ENCODE measurements at regions not wholly inside any gene's neighbourhood (a gene's known extent, or its start where the extent isn't known, plus 50 kb on each side); places are given as distances from the start of the nearest gene placed in this dataset.

GRCh38 chr16:66289051-66289680, 77.3 kb upstream of the CDH5 start:
- Histone ChIP-seq H4K20me1 (ENCODE audit: insufficient read depth) (no peaks in the 10 kb centered on the region), H3K36me3 (ENCODE audit: control insufficient read depth in 1 of 2, insufficient read depth in 2 of 2, low read length in 2 of 2) (no peaks in the 10 kb centered on the region), H3K9me3 (ENCODE audit: control insufficient read depth in 1 of 2, insufficient read depth in 1 of 2, low read depth in 1 of 2, low read length in 2 of 2) (no peaks in the 10 kb centered on the region), H3K79me2 (ENCODE audit: insufficient read depth, low read length) (no peaks in the 10 kb centered on the region), H3K4me1 (ENCODE audit: control insufficient read depth in 1 of 2, insufficient read depth in 2 of 2, low read length in 2 of 2) (no peaks in the 10 kb centered on the region), H3K4me3 (replicated peaks in 1 of 2; ENCODE audit: low read depth in 1 of 2, low read length in 2 of 2) (no peak overlapping the region), H2AFZ (ENCODE audit: low read depth, low read length, poor library complexity, severe bottlenecking) (no peak overlapping the region), H3K9me2 (ENCODE audit: insufficient read depth) (no peaks in the 10 kb centered on the region), H3K4me2 (ENCODE audit: low read length) (no peak overlapping the region), H3K27ac (ENCODE audit: low read depth, low read length) (no peak overlapping the region), H3K9ac (ENCODE audit: low read length) (no peak overlapping the region), H3K27me3 (ENCODE audit: insufficient read depth, low read length) (peaks cover 19% of the 10 kb centered on the region)
- ChIA-PET POLR2A (no interaction called here), RAD21 (ENCODE audit: low non-redundant PET in 1 of 2, low total read pairs in 2 of 2, uncharacterized antibody in 2 of 2, unreplicated experiment in 2 of 2) (no interaction called here), CTCF (no interaction called here)
- ATAC-seq = no peak
- intact Hi-C loops (cut with micrococcal nuclease) = no loop called here
- no TSS peak for BruUV-seq (replicated peaks)
- TF ChIP-seq EGR1 (IDR thresholded peaks at IDR 0.05; ENCODE audit: low read depth) (no peak), TCF7L2 (IDR thresholded peaks at IDR 0.05; ENCODE audit: borderline replicate concordance, extremely low read depth, insufficient read depth, insufficient read length) (no peak), EZH2phosphoT487 (IDR thresholded peaks at IDR 0.05; ENCODE audit: borderline replicate concordance) (no peak), ZFX (IDR thresholded peaks at IDR 0.05) (no peak), EZH2 (IDR thresholded peaks at IDR 0.05) (no peak), ELF1 (IDR thresholded peaks at IDR 0.05; ENCODE audit: borderline replicate concordance, low read depth) (no peak), JUND (IDR thresholded peaks at IDR 0.05) (no peak), POLR2AphosphoS5 (IDR thresholded peaks at IDR 0.05; ENCODE audit: low read depth, low read length) (no peak), YY1 (IDR thresholded peaks at IDR 0.05; ENCODE audit: extremely low read depth, insufficient replicate concordance, low read depth, low read length) (no peak)
- TF ChIP-seq, protein P1, sequence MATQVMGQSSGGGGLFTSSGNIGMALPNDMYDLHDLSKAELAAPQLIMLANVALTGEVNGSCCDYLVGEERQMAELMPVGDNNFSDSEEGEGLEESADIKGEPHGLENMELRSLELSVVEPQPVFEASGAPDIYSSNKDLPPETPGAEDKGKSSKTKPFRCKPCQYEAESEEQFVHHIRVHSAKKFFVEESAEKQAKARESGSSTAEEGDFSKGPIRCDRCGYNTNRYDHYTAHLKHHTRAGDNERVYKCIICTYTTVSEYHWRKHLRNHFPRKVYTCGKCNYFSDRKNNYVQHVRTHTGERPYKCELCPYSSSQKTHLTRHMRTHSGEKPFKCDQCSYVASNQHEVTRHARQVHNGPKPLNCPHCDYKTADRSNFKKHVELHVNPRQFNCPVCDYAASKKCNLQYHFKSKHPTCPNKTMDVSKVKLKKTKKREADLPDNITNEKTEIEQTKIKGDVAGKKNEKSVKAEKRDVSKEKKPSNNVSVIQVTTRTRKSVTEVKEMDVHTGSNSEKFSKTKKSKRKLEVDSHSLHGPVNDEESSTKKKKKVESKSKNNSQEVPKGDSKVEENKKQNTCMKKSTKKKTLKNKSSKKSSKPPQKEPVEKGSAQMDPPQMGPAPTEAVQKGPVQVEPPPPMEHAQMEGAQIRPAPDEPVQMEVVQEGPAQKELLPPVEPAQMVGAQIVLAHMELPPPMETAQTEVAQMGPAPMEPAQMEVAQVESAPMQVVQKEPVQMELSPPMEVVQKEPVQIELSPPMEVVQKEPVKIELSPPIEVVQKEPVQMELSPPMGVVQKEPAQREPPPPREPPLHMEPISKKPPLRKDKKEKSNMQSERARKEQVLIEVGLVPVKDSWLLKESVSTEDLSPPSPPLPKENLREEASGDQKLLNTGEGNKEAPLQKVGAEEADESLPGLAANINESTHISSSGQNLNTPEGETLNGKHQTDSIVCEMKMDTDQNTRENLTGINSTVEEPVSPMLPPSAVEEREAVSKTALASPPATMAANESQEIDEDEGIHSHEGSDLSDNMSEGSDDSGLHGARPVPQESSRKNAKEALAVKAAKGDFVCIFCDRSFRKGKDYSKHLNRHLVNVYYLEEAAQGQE (IDR thresholded peaks at IDR 0.05; ENCODE audit: low read depth) = no peak
- TF ChIP-seq, protein P2, sequence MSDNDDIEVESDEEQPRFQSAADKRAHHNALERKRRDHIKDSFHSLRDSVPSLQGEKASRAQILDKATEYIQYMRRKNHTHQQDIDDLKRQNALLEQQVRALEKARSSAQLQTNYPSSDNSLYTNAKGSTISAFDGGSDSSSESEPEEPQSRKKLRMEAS (IDR thresholded peaks at IDR 0.05) = no peak
- TF ChIP-seq, protein P3, sequence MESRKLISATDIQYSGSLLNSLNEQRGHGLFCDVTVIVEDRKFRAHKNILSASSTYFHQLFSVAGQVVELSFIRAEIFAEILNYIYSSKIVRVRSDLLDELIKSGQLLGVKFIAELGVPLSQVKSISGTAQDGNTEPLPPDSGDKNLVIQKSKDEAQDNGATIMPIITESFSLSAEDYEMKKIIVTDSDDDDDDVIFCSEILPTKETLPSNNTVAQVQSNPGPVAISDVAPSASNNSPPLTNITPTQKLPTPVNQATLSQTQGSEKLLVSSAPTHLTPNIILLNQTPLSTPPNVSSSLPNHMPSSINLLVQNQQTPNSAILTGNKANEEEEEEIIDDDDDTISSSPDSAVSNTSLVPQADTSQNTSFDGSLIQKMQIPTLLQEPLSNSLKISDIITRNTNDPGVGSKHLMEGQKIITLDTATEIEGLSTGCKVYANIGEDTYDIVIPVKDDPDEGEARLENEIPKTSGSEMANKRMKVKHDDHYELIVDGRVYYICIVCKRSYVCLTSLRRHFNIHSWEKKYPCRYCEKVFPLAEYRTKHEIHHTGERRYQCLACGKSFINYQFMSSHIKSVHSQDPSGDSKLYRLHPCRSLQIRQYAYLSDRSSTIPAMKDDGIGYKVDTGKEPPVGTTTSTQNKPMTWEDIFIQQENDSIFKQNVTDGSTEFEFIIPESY (IDR thresholded peaks at IDR 0.05; ENCODE audit: extremely low read depth, insufficient replicate concordance, low read length) = no peak
- TF ChIP-seq, protein P4, sequence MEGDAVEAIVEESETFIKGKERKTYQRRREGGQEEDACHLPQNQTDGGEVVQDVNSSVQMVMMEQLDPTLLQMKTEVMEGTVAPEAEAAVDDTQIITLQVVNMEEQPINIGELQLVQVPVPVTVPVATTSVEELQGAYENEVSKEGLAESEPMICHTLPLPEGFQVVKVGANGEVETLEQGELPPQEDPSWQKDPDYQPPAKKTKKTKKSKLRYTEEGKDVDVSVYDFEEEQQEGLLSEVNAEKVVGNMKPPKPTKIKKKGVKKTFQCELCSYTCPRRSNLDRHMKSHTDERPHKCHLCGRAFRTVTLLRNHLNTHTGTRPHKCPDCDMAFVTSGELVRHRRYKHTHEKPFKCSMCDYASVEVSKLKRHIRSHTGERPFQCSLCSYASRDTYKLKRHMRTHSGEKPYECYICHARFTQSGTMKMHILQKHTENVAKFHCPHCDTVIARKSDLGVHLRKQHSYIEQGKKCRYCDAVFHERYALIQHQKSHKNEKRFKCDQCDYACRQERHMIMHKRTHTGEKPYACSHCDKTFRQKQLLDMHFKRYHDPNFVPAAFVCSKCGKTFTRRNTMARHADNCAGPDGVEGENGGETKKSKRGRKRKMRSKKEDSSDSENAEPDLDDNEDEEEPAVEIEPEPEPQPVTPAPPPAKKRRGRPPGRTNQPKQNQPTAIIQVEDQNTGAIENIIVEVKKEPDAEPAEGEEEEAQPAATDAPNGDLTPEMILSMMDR (IDR thresholded peaks at IDR 0.05 in 2 of 3, conservative IDR thresholded peaks at IDR 0.05 in 1 of 3; ENCODE audit: borderline replicate concordance in 1 of 3, insufficient read depth in 1 of 3, low read depth in 2 of 3, low read length in 2 of 3) = no peak
- no peak for DNase-seq (ENCODE audit: low read depth, low spot score)
